HG03103 (cell line): ENCODE measurements at regions not wholly inside any gene's neighbourhood (a gene's known extent, or its start where the extent isn't known, plus 50 kb on each side); places are given as distances from the start of the nearest gene placed in this dataset.

Experiments
- ATAC-seq: cut with Tn5 transposase; IDR thresholded peaks from one replicate; pipeline ENCODE4 v1.9.1; 2021; ENCODE audit warnings: low read depth; ENCODE audit not compliant: unreplicated experiment

GRCh38 chr2:107285621-107286299 lies 399.8 kb upstream of the ST6GAL2 start:
- ATAC-seq = no peak

GRCh38 chr2:107290041-107290440 lies 404.1 kb upstream of the ST6GAL2 start:
- ATAC-seq = no peak

- ATAC-seq = no peak
Observed at GRCh38 chr2:107303964-107304363, 418.0 kb upstream of the ST6GAL2 start.

- ATAC-seq = no peak
Observed at GRCh38 chr2:107305966-107306365, 420.0 kb upstream of the ST6GAL2 start.

- ATAC-seq = no peak
Observed at GRCh38 chr2:107306881-107307280, 420.9 kb upstream of the ST6GAL2 start.

- ATAC-seq = no peak
Observed at GRCh38 chr2:107308835-107309234, 422.9 kb upstream of the ST6GAL2 start.

GRCh38 chr2:107312240-107312639 lies 426.3 kb upstream of the ST6GAL2 start:
- ATAC-seq = no peak

GRCh38 chr2:107313316-107313715 lies 427.3 kb upstream of the ST6GAL2 start:
- ATAC-seq = no peak

GRCh38 chr2:107320881-107321280 lies 434.9 kb upstream of the ST6GAL2 start:
- ATAC-seq = no peak

- no peak for ATAC-seq
Observed at GRCh38 chr2:107322416-107322815, 436.4 kb upstream of the ST6GAL2 start.

GRCh38 chr2:107323946-107324565 lies 438.1 kb upstream of the ST6GAL2 start:
- ATAC-seq = no peak

GRCh38 chr2:107325981-107326786 lies 440.2 kb upstream of the ST6GAL2 start:
- no peak for ATAC-seq

- no peak for ATAC-seq
Observed at GRCh38 chr2:107334306-107334705, 448.3 kb upstream of the ST6GAL2 start.

- ATAC-seq = no peak
Observed at GRCh38 chr2:107336526-107336925, 450.6 kb upstream of the ST6GAL2 start.

- ATAC-seq = no peak
Observed at GRCh38 chr2:107337209-107337898, 451.4 kb upstream of the ST6GAL2 start.

- ATAC-seq = no peak
Observed at GRCh38 chr2:107338059-107338458, 452.1 kb upstream of the ST6GAL2 start.

- no peak for ATAC-seq
Observed at GRCh38 chr2:107338571-107338970, 452.6 kb upstream of the ST6GAL2 start.

GRCh38 chr2:107340955-107341354 lies 455.0 kb upstream of the ST6GAL2 start:
- ATAC-seq = no peak

GRCh38 chr2:107349329-107349728 lies 463.4 kb upstream of the ST6GAL2 start:
- no peak for ATAC-seq

GRCh38 chr2:107354175-107354574 lies 468.2 kb upstream of the ST6GAL2 start:
- no peak for ATAC-seq

GRCh38 chr2:107358362-107358761 lies 468.3 kb upstream of the RGPD4 start:
- no peak for ATAC-seq
